HG02678 (cell line): ENCODE measurements at regions not wholly inside any gene's neighbourhood (a gene's known extent, or its start where the extent isn't known, plus 50 kb on each side); places are given as distances from the start of the nearest gene placed in this dataset.

Experiments used
- ATAC-seq: cut with Tn5 transposase; IDR thresholded peaks from one replicate; pipeline ENCODE4 v1.9.1; 2021; ENCODE audit warnings: mild to moderate bottlenecking, moderate library complexity; ENCODE audit not compliant: unreplicated experiment

- no peak for ATAC-seq
These were observed 83.1 kb upstream of the CTTNBP2NL start for GRCh38 chr1:112312879-112313278.

- ATAC-seq = no peak
These were observed 79.6 kb upstream of the CTTNBP2NL start for GRCh38 chr1:112316254-112316913.

DNA sequence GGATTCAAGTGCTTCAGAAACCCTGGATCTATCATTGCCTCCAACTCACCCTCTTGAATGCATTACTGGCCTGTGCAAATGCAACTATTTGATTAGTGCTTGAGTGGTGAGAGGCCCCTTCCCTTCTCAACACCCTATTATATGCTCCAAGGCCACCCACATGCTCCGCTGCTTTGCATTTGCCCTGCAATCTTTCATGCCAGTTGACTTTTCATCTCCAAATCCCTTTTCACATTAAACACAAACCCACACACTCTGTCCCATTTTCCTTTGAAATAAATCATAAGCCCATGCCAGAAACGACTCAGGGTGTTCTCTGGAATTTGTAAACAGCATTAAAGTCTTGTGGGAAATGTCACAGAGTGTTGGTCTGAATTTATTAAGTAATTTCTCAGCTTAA is 78.9 kb upstream of the CTTNBP2NL start:
- no peak for ATAC-seq

- no peak for ATAC-seq
These were observed 78.4 kb upstream of the CTTNBP2NL start for GRCh38 chr1:112317611-112318062.

DNA sequence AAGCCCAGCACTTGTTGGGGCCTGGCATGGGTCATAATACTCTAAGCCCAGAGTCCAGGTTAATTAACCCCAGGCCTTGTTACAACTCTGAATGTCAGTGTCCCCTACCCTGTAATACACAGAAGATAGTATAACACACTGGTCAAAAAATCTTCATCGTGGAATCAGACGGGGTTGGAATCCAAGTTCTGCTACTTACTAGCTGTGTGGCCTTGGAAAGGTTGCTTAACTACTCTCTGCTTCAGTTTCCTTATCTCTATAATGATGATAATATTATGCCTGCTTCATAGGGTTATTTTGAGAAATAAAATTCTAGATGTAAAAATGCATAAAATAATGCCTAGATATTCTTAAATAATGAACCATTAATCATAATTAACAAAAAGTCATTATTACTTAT is 77.8 kb upstream of the CTTNBP2NL start:
- ATAC-seq = no peak

- no peak for ATAC-seq
These were observed 77.2 kb upstream of the CTTNBP2NL start for GRCh38 chr1:112318698-112319370.

DNA sequence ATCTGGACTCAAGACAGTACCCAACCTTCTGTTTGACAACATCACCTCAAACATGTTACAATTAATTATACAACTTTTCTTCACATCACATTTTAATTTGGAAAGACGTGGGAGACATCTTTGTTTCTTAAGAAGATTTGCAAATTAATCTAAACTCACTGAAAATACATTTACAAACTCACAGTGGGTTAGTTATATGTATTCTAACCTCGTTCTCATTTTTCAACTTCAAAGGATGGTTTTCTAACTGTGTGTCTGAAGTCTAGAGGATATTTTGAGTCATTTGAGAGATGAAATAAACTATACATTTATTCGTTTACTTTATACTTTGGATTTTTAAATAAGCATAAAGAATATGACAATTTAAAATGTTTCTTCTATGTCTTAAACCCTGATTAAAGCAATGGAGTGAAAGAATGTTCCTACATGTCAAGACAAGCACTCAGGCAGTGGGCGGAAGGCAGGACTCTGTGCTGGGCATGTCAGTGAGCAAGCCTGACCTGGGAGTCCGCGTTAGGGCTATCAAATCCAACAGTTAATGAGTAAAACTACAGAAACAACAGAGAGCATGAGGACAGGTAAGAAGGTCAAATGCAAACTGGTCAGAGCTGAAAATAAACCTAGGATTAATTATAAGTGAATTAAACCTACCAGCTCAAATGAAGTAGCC is 76.5 kb upstream of the CTTNBP2NL start:
- no peak for ATAC-seq

GRCh38 chr1:112320058-112320457 is 76.0 kb upstream of the CTTNBP2NL start:
- no peak for ATAC-seq

DNA sequence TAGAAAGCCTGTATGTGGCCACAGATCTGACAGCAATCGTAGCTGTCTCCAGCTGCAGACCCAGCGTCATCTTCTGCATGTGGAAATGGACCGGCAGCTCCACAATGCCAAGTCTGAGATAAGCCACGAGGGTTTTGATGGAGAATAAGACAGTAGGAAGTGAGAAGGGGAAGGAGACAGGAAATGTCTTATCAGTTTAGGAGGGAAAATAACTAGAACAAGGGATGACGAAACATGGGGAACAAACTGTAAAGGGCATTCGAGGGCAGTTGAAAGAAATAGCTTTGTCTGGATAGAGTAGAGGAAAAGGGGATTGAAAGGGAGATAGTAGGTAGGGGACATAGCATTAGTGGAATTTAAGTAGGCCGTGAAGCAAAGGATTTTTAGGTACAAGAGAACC is 74.0 kb upstream of the CTTNBP2NL start:
- no peak for ATAC-seq

DNA sequence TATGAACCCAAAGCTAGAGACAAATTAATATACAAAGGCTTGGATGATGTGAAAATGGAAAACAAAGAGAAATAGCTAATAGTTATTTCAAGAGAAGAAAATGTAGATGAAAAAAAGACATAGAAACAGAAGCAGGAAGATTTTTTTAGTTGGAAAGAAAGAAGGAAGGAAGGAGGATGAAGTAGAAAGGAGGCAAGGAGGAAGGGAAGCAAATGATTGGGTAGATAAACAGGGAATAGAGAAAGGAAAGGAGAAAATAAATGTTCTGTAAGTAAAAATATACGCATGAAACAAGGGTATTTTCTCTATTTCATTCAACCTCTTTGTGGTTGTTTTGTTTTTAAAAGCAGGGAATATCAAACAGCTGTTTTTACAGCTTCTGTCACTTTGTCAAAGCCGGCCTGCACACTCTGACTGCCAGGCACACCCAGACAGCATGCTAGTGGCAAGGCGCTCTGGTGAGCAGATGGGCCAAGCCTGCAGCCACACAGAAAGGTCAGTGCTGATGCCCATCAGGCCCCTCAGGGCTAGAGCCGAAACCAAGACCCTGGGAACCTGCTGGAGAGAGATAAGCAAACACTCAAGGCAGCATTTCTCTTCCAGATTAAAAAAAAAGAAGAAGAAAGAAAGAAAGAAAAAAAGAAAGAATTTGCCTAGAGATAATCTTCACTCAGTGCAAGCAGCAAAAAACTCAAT is 72.9 kb upstream of the CTTNBP2NL start:
- no peak for ATAC-seq

DNA sequence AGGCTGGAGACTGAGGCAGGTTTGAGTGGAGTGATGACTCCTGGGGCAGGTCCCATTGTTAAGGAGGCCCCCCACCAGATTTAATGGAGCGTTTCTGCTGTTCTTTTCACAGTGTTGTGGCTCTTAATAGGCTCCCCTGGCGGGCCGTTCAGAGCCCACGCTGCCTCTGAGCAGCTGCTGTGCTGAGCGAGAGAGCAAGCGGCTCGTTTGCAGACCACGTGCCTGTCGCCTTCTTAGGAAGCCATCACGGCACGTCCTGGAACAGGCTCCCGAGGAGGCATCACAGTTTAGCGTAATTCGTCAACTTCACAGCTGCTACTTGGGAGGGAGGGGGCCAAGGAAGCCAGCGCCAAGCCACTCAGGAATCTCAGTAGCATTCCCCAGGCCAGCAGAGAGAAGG is 70.5 kb upstream of the CTTNBP2NL start:
- no peak for ATAC-seq

GRCh38 chr1:112328600-112328999 is 67.4 kb upstream of the CTTNBP2NL start:
- no peak for ATAC-seq

- no peak for ATAC-seq
These were observed 63.6 kb upstream of the CTTNBP2NL start for GRCh38 chr1:112332176-112333150.

DNA sequence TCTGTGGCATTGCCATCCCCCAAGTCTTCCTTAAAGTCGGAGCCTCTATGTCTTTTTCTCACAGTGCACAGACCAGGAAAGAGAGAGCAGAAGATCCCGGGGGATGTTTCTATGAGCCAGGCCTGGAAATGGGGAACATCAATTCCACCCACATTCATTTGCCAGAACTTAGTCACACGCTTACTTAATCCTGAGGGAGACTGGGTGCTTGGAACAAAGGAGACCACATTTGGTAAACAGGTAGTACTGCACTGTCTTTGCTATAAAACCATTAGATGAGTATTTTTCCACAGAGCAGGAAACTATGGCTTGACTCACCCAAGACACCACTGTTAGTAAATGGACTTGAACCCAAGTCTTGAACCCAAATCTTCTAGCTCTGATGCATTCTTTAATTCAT is 60.7 kb upstream of the CTTNBP2NL start:
- ATAC-seq = no peak

GRCh38 chr1:112337028-112337531 is 58.9 kb upstream of the CTTNBP2NL start:
- ATAC-seq = no peak

DNA sequence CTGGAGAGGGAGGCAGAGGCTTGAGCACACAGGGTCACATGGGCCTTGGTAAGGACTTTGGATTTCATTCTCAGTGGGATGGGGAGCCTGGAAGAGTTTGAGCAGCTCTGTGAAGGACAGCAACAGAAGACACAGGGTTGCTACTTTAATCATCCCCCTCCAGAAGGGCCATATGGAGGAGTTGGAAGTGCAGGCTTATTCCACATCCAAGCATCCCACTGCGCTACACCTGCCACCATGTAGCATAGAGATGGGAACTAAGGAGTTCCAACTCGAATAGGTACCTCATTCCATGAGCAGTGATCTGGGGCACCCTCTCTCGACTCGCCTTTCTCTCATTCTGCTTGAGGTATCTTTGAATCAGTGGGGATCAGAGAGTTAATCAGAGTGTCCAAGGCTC is 54.0 kb upstream of the CTTNBP2NL start:
- ATAC-seq = no peak

- no peak for ATAC-seq
These were observed 53.5 kb upstream of the CTTNBP2NL start for GRCh38 chr1:112342558-112342957.

GRCh38 chr1:112344754-112345423 is 51.1 kb upstream of the CTTNBP2NL start:
- no peak for ATAC-seq
